Neural progenitor cell (in vitro differentiated cells): ENCODE measurements at regions not wholly inside any gene's neighbourhood (a gene's known extent, or its start where the extent isn't known, plus 50 kb on each side); places are given as distances from the start of the nearest gene placed in this dataset. TPM values are rescaled to one million over a fixed set of nuclear protein-coding genes. Genes with fewer than 3 reads are reported as not detected.

ENCODE experiments used
- DNase-seq: peaks from one replicate; pipeline ENCODE4 v3.0.0-alpha.2; 2016; ENCODE audit warnings: low spot score
- H2AFZ ChIP-seq: fragments of 200-600 bp; sonication (generic); replicated peaks from 2 replicates; pipeline ENCODE4 v1.6.1; 2016; ENCODE audit warnings: antibody characterized with exemption
- H3F3A ChIP-seq: fragments of 200-600 bp; sonication (generic); 2 replicates; pipeline ENCODE4 v1.6.1; 2016; ENCODE audit warnings: antibody characterized with exemption, low read depth
- H3K27ac ChIP-seq: fragments of 200-600 bp; sonication (generic); 2 replicates; pipeline ENCODE4 v1.5.1; 2016; ENCODE audit warnings: mild to moderate bottlenecking
- H3K27me3 ChIP-seq: fragments of 200-600 bp; sonication (generic); 2 replicates; pipeline ENCODE4 v1.6.1; 2016; ENCODE audit warnings: mild to moderate bottlenecking, moderate library complexity
- H3K36me3 ChIP-seq: fragments of 200-600 bp; sonication (generic); 2 replicates; pipeline ENCODE4 v1.5.1; 2016
- H3K4me1 ChIP-seq: fragments of 200-600 bp; sonication (generic); 2 replicates; pipeline ENCODE4 v1.6.1; 2016; ENCODE audit warnings: mixed run types
- H3K4me2 ChIP-seq: fragments of 200-600 bp; sonication (generic); 2 replicates; pipeline ENCODE4 v1.6.1; 2016
- H3K4me3 ChIP-seq: fragments of 200-600 bp; sonication (generic); 2 replicates; pipeline ENCODE4 v1.5.1; 2016
- H3K79me2 ChIP-seq: fragments of 200-600 bp; sonication (generic); 2 replicates; pipeline ENCODE4 v1.6.1; 2016; ENCODE audit warnings: low read depth
- H3K9ac ChIP-seq: fragments of 200-600 bp; sonication (generic); 2 replicates; pipeline ENCODE4 v1.6.1; 2016
- H3K9me3 ChIP-seq: fragments of 200-600 bp; sonication (generic); 2 replicates; pipeline ENCODE4 v1.5.1; 2016; ENCODE audit warnings: low read depth
- H4K20me1 ChIP-seq: fragments of 200-600 bp; sonication (generic); 2 replicates; pipeline ENCODE4 v1.6.1; 2016; ENCODE audit warnings: low read depth
- H3K27ac Mint-ChIP-seq: 3 replicates; pipeline ENCODE4 v1.8.0; 2021; ENCODE audit warnings: mixed read lengths
- H3K27me3 Mint-ChIP-seq: 2 replicates; pipeline ENCODE4 v1.8.0; 2022; ENCODE audit warnings: low read depth, mild to moderate bottlenecking, inconsistent platforms, moderate library complexity, mixed read lengths; ENCODE audit not compliant: insufficient read depth
- H3K36me3 Mint-ChIP-seq: 3 replicates; pipeline ENCODE4 v1.8.0; 2021; ENCODE audit warnings: mixed read lengths
- H3K4me1 Mint-ChIP-seq: 3 replicates; pipeline ENCODE4 v1.8.0; 2021; ENCODE audit warnings: mixed read lengths
- H3K4me3 Mint-ChIP-seq: 3 replicates; pipeline ENCODE4 v1.8.0; 2021; ENCODE audit warnings: mild to moderate bottlenecking, moderate library complexity, mixed read lengths
- H3K9me3 Mint-ChIP-seq: 3 replicates; pipeline ENCODE4 v1.8.0; 2020; ENCODE audit warnings: mixed read lengths
- EZH2 ChIP-seq: fragments of 200-600 bp; sonication (generic); IDR thresholded peaks from 2 replicates; pipeline ENCODE4 v1.6.1; 2017; ENCODE audit warnings: antibody characterized with exemption, mild to moderate bottlenecking, moderate library complexity
- EZH2phosphoT487 ChIP-seq: fragments of 200-600 bp; sonication (generic); IDR thresholded peaks from 2 replicates; pipeline ENCODE4 v1.6.1; 2017; ENCODE audit warnings: antibody characterized with exemption
- small RNA-seq: library from RNA; depleted of rRNA; stranded (forward); fragments of <200 nt; gene quantifications from one replicate; pipeline ENCODE3, GENCODE V24; 2015

- Mint-ChIP-seq H3K27me3 (no peaks in the 10 kb centered on the region), H3K36me3 (no peaks in the 10 kb centered on the region), H3K9me3 (peaks cover 24% of the 10 kb centered on the region), H3K27ac (no peak overlapping the region), H3K4me1 (no peaks in the 10 kb centered on the region), H3K4me3 (no peak overlapping the region)
- TF ChIP-seq EZH2 (no peak), EZH2phosphoT487 (no peak)
- Histone ChIP-seq H3F3A (no peaks in the 10 kb centered on the region), H3K79me2 (no peaks in the 10 kb centered on the region), H3K4me2 (no peak overlapping the region), H3K27me3 (no peaks in the 10 kb centered on the region), H3K9ac (no peak overlapping the region), H3K4me1 (no peaks in the 10 kb centered on the region), H3K4me3 (no peak overlapping the region), H3K36me3 (no peaks in the 10 kb centered on the region), H3K9me3 (peaks cover 4% of the 10 kb centered on the region), H4K20me1 (no peaks in the 10 kb centered on the region), H2AFZ (no peak overlapping the region), H3K27ac (no peak overlapping the region)
- DNase-seq, result no peak
Observed at GRCh38 chr20:40978761-40979160, 49.9 kb upstream of the TOP1 start.

Small RNA genes in the stretch of these regions (small RNA-seq; reads per million reads assigned to genes)
- not detected for gene RNA5SP484
